ENCODE measurements at regions not wholly inside any gene's neighbourhood (a gene's known extent, or its start where the extent isn't known, plus 50 kb on each side); places are given as distances from the start of the nearest gene placed in this dataset.

DNA sequence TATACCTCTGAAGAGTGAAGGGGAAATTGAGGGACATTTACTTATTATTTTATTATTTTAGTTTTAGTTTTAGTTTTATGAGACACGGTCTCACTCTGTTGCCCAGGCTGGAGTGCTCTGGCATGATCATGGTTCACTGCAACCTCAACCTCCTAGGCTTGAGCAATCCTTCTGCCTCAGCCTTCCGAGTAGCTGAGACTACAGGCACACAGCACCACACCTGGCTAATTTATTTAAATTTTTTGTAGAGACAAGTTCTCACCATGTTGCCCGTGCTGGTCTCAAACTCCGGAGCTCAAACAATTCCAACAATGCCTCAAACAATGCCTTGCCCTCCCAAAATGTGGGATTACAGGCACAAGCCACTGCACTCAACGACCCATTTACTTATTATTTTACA lies 68.4 kb upstream of the BMP2K start:
- TF ChIP-seq HEYL (CRISPR knock-in tag; IDR thresholded peaks at IDR 0.05) = no peak
- TF ChIP-seq, protein P1, sequence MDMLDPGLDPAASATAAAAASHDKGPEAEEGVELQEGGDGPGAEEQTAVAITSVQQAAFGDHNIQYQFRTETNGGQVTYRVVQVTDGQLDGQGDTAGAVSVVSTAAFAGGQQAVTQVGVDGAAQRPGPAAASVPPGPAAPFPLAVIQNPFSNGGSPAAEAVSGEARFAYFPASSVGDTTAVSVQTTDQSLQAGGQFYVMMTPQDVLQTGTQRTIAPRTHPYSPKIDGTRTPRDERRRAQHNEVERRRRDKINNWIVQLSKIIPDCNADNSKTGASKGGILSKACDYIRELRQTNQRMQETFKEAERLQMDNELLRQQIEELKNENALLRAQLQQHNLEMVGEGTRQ (IDR thresholded peaks at IDR 0.05) = no peak
- no peak for TF ChIP-seq CEBPB (IDR thresholded peaks at IDR 0.05)
- no peak for TF ChIP-seq KDM5A (IDR thresholded peaks at IDR 0.05)
- no peak for TF ChIP-seq JUN (IDR thresholded peaks at IDR 0.05)
- TF ChIP-seq GATA3 (IDR thresholded peaks at IDR 0.05; ENCODE audit: borderline replicate concordance) = no peak
- no peak for TF ChIP-seq ZNF302 (CRISPR knock-in tag; IDR thresholded peaks at IDR 0.05)
- no peak for TF ChIP-seq POLR2A (IDR thresholded peaks at IDR 0.05; ENCODE audit: low read length)
- TF ChIP-seq, protein P2, sequence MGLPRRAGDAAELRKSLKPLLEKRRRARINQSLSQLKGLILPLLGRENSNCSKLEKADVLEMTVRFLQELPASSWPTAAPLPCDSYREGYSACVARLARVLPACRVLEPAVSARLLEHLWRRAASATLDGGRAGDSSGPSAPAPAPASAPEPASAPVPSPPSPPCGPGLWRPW (IDR thresholded peaks at IDR 0.05) = no peak
- no peak for TF ChIP-seq SREBF2 (IDR thresholded peaks at IDR 0.05)
- no peak for TF ChIP-seq HDAC2 (IDR thresholded peaks at IDR 0.05)
- no peak for TF ChIP-seq SMC3 (IDR thresholded peaks at IDR 0.05)
- TF ChIP-seq, protein P3, sequence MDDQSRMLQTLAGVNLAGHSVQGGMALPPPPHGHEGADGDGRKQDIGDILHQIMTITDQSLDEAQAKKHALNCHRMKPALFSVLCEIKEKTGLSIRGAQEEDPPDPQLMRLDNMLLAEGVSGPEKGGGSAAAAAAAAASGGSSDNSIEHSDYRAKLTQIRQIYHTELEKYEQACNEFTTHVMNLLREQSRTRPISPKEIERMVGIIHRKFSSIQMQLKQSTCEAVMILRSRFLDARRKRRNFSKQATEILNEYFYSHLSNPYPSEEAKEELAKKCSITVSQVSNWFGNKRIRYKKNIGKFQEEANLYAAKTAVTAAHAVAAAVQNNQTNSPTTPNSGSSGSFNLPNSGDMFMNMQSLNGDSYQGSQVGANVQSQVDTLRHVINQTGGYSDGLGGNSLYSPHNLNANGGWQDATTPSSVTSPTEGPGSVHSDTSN (IDR thresholded peaks at IDR 0.05) = no peak
- TF ChIP-seq HOXB13 (CRISPR knock-in tag; IDR thresholded peaks at IDR 0.05; ENCODE audit: low read depth) = no peak
- ChIA-PET POLR2A (no interaction called here), CTCF (no interaction called here)
- Histone ChIP-seq H3K4me1 (peaks cover 7% of the 10 kb centered on the region; the same call in 2 of the 3 replicates), H3K9me3 (peaks cover 5% of the 10 kb centered on the region; the same call in 1 of the 3 replicates), H3K4me3 (no peak overlapping the region), H3K4me2 (no peak overlapping the region), H3K27ac (no peak overlapping the region)
- 80% methylated on average over 5 of the region's 5 CpGs for WGBS (ENCODE audit: missing lambda C conversion rate)
- DNase-seq (ENCODE audit: low read depth in 1 of 2, low spot score in 1 of 2) (no peak), ATAC-seq (no peak), FAIRE-seq (no peak)

DNA sequence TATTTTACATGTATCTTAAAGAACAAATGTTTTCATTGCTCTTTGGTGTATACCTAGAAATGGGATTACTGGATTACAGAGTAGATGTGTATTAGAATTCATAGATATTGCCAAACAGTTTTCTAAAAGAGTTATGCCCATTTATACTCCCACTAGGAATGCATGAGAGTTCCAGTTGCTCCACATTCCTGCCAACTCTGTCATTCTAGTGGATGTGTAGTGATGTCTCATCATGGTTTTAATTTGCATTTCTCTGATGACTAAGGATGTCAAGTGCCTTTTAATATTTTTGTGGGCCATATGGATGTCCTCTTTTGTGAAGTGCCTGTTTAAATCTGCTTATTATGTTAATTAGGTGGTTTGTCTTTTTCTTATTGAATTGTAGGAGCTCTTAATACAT lies 65.6 kb upstream of the BMP2K start:
- Histone ChIP-seq H3K4me1 (no peaks in the 10 kb centered on the region), H3K9me3 (no peaks in the 10 kb centered on the region), H3K4me2 (no peak overlapping the region), H3K27ac (no peak overlapping the region), H3K4me3 (no peak overlapping the region)
- ChIA-PET CTCF (no interaction called here), POLR2A (no interaction called here)
- DNase-seq (ENCODE audit: low read depth in 1 of 2, low spot score in 1 of 2) (no peak), ATAC-seq (no peak), FAIRE-seq (no peak)
- TF ChIP-seq EHF (CRISPR knock-in tag; IDR thresholded peaks at IDR 0.05) = no peak
- TF ChIP-seq CBX8 (IDR thresholded peaks at IDR 0.05) = no peak
- TF ChIP-seq, protein P3 (IDR thresholded peaks at IDR 0.05) = no peak
- no peak for TF ChIP-seq BHLHE40 (IDR thresholded peaks at IDR 0.05; ENCODE audit: low read depth, low read length)
- no peak for TF ChIP-seq ZNF302 (CRISPR knock-in tag; IDR thresholded peaks at IDR 0.05)
- TF ChIP-seq FOXS1 (CRISPR knock-in tag; IDR thresholded peaks at IDR 0.05) = no peak
- TF ChIP-seq, protein P4, sequence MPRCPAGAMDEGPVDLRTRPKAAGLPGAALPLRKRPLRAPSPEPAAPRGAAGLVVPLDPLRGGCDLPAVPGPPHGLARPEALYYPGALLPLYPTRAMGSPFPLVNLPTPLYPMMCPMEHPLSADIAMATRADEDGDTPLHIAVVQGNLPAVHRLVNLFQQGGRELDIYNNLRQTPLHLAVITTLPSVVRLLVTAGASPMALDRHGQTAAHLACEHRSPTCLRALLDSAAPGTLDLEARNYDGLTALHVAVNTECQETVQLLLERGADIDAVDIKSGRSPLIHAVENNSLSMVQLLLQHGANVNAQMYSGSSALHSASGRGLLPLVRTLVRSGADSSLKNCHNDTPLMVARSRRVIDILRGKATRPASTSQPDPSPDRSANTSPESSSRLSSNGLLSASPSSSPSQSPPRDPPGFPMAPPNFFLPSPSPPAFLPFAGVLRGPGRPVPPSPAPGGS (IDR thresholded peaks at IDR 0.05) = no peak
- no peak for TF ChIP-seq MYC (IDR thresholded peaks at IDR 0.05; ENCODE audit: borderline replicate concordance, low read length)
- TF ChIP-seq FOSL2 (IDR thresholded peaks at IDR 0.05) = no peak
- TF ChIP-seq FOSL2 (CRISPR knock-in tag; IDR thresholded peaks at IDR 0.05) = no peak
- no peak for TF ChIP-seq CHD4 (IDR thresholded peaks at IDR 0.05; ENCODE audit: borderline replicate concordance)
- no peak for TF ChIP-seq NR3C1 (IDR thresholded peaks at IDR 0.05)
- TF ChIP-seq, protein P2 (IDR thresholded peaks at IDR 0.05) = no peak
